HG03060 (cell line): ENCODE measurements at regions not wholly inside any gene's neighbourhood (a gene's known extent, or its start where the extent isn't known, plus 50 kb on each side); places are given as distances from the start of the nearest gene placed in this dataset.
"Not testable (repeated sequence)": the region's sequence is repeated elsewhere in the genome, so short reads cannot be mapped to it uniquely, and the experiment has no call there.

Experiments
- ATAC-seq: cut with Tn5 transposase; IDR thresholded peaks from one replicate; pipeline ENCODE4 v1.9.1; 2021; ENCODE audit warnings: low read depth, moderate number of reproducible peaks; ENCODE audit not compliant: unreplicated experiment

DNA sequence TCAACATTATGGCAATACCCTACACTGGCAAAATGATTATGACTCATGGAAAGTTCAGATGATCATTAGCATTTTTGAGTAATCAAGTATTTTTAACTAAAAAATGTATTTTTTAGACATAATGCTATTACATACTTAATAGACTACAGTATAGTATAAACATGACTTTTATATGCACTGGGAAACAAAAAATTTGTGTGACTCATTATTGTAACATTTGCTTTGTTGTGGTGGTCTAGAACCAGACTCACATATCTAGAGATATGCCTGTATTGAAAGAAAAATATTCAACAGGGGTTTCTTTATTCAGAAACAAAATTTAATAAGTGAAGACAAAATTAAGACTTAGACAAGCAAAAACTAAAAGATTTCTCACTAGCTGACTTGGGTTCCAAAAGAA is 385.3 kb upstream of the RIOK2 start:
- ATAC-seq: no peak

DNA sequence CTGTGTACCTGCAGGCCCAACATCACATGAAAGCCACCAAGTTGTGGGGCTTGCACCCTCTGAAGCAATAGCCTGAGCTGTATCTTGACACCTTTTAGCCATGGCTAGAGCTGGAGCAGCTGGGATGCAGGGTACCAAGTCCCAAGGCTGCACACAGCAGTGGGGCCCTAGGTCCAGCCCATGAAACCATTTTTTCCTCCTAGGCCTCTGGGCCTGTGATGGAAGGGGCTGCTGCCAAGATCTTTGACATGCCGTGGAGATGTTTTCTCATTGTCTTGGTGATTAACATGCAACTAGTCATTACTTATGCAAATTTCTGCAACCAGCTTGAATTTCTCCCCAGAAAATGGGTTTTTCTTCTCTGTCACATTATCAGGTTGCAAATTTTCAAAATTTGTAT is 387.2 kb upstream of the RIOK2 start:
- no peak for ATAC-seq

GRCh38 chr5:97575322-97575721 is 392.3 kb upstream of the RIOK2 start:
- no peak for ATAC-seq

DNA sequence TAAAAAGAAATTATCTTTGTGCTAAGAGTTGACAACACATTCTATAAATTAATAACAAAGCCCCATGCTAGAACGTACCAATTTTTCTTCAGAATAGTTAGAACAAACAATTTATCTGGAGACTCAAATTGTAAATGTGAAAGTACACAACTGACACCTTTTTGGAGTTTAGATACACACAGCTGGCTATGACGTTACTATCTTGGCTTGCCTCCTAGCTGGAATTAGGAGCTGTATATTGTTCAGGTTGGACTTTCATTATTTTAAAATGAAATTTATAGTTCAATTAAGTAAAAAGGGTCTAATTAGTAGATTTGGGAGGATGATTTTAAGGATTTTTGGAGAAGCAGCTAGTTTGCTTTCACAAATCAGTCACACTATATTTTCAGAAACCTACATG is 393.9 kb upstream of the RIOK2 start:
- ATAC-seq: no peak

DNA sequence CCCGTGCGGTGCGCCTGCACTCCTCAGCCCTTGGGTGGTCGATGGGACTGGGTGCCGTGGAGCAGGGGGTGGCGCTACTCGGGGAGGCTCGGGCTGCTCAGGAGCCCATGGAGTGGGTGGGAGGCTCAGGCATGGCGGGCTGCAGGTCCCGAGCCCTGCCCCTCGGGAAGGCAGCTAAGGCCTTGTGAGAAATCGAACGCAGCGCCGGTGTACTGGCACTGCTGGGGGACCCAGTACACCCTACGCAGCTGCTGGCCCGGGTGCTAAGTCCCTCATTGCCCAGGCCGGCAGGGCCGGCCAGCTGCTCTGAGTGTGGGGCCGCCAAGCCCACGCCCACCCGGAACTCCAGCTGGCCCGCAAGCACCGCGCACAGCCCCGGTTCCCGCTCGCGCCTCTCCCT is 396.9 kb upstream of the RIOK2 start:
- not testable (repeated sequence) for ATAC-seq

- no peak for ATAC-seq
Measured at GRCh38 chr5:97580746-97581145, 397.7 kb upstream of the RIOK2 start.

GRCh38 chr5:97591781-97592180 is 408.7 kb upstream of the RIOK2 start:
- ATAC-seq: no peak

DNA sequence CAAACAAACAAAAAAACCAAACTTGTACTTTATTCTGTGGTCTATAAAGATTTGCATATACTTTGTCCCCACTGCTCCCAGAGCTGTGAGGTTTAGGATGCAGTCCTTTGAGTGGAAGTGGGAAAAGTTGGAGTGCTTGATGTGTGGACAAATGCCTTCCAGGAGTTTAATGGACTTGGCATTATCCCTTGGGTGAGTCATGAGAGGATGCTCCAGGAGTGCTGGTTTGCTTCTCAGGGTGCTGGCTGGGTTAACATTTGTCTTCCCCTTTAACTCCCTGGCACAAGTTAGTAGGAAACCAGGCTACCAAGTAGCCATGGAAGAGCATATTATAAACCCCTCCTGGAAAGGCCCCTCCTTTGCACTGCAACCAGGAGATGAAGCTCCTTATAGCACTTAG is 417.4 kb upstream of the RIOK2 start:
- no peak for ATAC-seq

GRCh38 chr5:97601651-97602050 is 418.6 kb upstream of the RIOK2 start:
- ATAC-seq: no peak

- no peak for ATAC-seq
Measured at GRCh38 chr5:97606531-97606930, 423.5 kb upstream of the RIOK2 start.

DNA sequence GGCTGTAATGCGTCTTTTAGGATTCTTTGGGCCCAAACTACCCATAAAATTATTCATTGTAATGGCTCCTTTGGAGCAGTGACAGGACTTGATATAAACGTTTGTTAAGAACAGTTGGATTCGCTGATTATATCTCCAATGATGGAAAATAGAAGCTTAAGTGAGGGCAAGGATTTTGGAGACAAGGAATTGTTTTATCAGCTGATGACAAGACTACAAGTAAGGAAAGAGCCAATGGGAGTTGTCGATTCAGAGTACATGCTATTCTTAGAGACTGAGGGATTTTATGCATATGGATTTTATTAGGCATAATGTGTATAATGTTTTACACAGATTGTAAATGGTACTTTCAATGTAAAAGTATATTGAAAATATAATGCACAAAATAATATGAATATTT is 425.5 kb upstream of the RIOK2 start:
- ATAC-seq: no peak

DNA sequence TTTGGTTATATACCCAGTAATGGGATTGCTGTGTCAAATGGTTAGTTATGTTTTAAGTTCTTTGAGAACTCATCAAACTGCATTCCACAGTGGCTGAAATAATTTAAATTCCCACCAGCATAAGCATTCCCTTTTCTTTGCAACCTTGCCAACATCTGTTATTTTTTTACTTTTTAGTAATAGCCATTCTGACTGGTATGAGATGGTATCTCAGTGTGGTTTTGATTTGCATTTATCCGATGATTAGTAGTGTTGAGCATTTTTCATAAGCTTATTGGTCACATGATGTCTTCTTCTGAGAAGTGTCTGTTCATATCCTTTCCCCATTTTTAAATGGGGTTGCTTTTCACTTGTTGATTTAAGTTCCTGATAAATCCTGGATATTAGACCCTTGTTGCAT is 435.7 kb upstream of the RIOK2 start:
- ATAC-seq: no peak

GRCh38 chr5:97623441-97623840 is 440.4 kb upstream of the RIOK2 start:
- no peak for ATAC-seq

- no peak for ATAC-seq
Measured at GRCh38 chr5:97624886-97625285, 441.8 kb upstream of the RIOK2 start.

DNA sequence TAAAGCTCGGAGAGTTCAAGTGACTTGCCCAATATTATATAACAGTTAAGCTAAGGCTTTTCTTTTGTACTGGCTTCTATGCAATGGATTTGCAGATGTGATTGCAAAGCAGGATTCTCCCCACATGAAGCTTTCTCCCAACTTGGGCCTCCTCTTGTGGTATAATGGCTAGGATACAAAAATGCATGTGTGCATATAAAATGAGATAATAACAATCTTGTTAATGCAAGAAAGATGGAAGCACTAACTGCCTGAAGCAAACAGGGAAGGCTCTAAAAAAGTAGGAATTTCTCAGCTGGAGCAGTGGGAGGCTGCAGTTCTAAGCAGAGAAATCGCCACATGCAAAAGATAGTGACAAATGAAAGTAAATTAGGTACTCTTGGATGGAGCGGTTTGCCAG is 444.2 kb upstream of the RIOK2 start:
- no peak for ATAC-seq

DNA sequence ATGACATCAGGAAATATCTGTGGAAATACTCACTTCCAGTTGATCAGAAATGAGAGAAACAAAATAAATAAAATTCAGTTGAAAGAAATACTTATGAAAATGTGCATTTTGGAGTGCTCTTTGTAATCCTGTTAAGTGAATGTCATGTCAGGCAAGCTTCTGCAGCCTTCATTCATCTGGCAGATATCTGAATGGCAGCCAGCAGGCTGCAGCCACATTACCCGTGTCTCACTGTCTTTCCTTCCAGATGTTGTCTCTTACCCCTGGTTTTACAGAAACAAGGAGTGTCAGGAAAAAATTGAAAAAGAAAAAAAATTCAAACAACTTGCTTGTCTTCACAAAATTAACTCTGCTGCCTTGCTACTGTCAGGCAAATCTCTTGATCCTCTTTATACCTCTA is 445.0 kb upstream of the RIOK2 start:
- ATAC-seq: no peak

DNA sequence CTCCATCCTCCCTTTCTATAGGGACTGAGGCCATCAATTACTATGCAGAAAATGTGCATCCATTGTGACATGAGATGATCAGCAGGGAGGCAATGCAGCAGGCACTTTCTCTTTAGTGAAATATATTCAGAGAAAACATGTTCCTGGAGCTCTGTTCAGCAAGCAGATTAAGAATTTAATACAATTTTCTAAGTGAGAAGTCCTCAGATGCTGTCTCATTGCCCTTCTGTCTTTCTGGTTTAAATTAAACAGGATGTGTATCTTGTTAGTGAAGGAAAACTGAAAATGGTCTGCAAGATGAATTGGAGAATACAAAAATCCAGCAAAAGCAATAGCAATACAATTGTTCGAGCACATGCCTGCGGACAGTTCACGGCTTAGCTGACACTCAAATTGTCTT is 445.8 kb upstream of the RIOK2 start:
- ATAC-seq: no peak

GRCh38 chr5:97629276-97629675 is 446.2 kb upstream of the RIOK2 start:
- no peak for ATAC-seq

GRCh38 chr5:97635553-97635952 is 452.5 kb upstream of the RIOK2 start:
- no peak for ATAC-seq

GRCh38 chr5:97636766-97637165 is 453.7 kb upstream of the RIOK2 start:
- ATAC-seq: no peak

- ATAC-seq: no peak
Measured at GRCh38 chr5:97641081-97641480, 458.0 kb upstream of the RIOK2 start.

DNA sequence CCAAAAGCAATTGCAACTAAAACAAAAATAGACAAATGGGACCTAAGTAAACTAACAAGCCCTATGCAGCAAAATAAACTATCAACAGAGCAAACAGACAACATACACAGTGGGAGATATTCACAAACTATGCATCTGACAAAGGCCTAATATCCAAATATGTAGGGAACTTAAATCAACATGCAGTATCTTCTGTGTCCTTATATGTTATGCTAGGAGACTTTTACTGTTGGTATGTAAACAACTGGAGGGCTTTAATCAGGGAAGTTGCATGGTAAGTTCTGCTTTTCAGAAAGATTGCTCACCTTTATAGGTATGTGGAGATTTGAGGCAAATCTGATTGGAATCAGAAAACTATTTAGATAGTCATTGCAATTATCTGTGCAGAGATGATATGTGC is 461.2 kb upstream of the RIOK2 start:
- no peak for ATAC-seq

- no peak for ATAC-seq
Measured at GRCh38 chr5:97644896-97645295, 461.8 kb upstream of the RIOK2 start.

GRCh38 chr5:97657239-97657638 is 474.2 kb upstream of the RIOK2 start:
- ATAC-seq: no peak
